H1 (cell line): ENCODE measurements at regions not wholly inside any gene's neighbourhood (a gene's known extent, or its start where the extent isn't known, plus 50 kb on each side); places are given as distances from the start of the nearest gene placed in this dataset.

Experiments used
- GABPA ChIP-seq: IDR thresholded peaks from 2 replicates; pipeline ENCODE4 v1.6.1; 2011; ENCODE audit warnings: mild to moderate bottlenecking, low read length, moderate library complexity, borderline replicate concordance; ENCODE audit not compliant: insufficient read depth
- GTF2F1 ChIP-seq: IDR thresholded peaks from 2 replicates; pipeline ENCODE4 v1.6.1; 2012; ENCODE audit warnings: low read depth, low read length, improper control_type of control experiment, borderline replicate concordance
- JUN ChIP-seq: IDR thresholded peaks from 2 replicates; pipeline ENCODE4 v1.6.1; 2011; ENCODE audit warnings: low read depth, mild to moderate bottlenecking, improper control_type of control experiment, low read length
- MAFK ChIP-seq: IDR thresholded peaks from 2 replicates; pipeline ENCODE4 v1.6.1; 2012; ENCODE audit warnings: low read depth, mild to moderate bottlenecking, improper control_type of control experiment, low read length
- TF ChIP-seq, protein P1 (sequence below): IDR thresholded peaks from 2 replicates; pipeline ENCODE4 v1.6.1; 2012; ENCODE audit warnings: low read length, inconsistent platforms
- TF ChIP-seq, protein P2 (sequence below): fragments of 300-600 bp; sonication (generic); IDR thresholded peaks from 2 replicates; pipeline ENCODE4 v1.7.1; 2012; ENCODE audit warnings: low read length, moderate library complexity, mild to moderate bottlenecking, inconsistent platforms; ENCODE audit not compliant: insufficient replicate concordance

DNA sequence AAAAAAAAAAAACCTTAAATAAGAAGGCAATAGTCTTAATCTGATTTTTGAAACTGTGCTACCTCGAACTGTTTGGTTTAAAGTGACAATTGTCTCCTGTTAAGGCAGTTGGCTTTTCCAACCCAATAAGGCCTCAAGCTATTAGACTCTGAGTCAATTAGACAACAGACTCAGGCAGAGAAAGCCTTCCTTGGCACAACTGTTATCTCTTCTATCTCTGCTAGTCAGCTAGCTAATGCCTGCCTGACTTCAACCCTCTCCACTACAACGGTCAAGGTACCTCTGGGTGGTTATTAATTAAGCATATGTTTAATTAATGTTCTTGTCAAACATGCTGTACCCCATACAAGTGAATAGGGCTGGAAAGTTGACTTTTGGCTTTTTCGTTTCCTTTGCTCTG lies 110.2 kb upstream of the NLGN1 start (continued):
- TF ChIP-seq, protein P1, sequence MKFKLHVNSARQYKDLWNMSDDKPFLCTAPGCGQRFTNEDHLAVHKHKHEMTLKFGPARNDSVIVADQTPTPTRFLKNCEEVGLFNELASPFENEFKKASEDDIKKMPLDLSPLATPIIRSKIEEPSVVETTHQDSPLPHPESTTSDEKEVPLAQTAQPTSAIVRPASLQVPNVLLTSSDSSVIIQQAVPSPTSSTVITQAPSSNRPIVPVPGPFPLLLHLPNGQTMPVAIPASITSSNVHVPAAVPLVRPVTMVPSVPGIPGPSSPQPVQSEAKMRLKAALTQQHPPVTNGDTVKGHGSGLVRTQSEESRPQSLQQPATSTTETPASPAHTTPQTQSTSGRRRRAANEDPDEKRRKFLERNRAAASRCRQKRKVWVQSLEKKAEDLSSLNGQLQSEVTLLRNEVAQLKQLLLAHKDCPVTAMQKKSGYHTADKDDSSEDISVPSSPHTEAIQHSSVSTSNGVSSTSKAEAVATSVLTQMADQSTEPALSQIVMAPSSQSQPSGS, result no peak
- TF ChIP-seq JUN (no peak), GABPA (no peak), MAFK (no peak), GTF2F1 (no peak)
- TF ChIP-seq, protein P2, sequence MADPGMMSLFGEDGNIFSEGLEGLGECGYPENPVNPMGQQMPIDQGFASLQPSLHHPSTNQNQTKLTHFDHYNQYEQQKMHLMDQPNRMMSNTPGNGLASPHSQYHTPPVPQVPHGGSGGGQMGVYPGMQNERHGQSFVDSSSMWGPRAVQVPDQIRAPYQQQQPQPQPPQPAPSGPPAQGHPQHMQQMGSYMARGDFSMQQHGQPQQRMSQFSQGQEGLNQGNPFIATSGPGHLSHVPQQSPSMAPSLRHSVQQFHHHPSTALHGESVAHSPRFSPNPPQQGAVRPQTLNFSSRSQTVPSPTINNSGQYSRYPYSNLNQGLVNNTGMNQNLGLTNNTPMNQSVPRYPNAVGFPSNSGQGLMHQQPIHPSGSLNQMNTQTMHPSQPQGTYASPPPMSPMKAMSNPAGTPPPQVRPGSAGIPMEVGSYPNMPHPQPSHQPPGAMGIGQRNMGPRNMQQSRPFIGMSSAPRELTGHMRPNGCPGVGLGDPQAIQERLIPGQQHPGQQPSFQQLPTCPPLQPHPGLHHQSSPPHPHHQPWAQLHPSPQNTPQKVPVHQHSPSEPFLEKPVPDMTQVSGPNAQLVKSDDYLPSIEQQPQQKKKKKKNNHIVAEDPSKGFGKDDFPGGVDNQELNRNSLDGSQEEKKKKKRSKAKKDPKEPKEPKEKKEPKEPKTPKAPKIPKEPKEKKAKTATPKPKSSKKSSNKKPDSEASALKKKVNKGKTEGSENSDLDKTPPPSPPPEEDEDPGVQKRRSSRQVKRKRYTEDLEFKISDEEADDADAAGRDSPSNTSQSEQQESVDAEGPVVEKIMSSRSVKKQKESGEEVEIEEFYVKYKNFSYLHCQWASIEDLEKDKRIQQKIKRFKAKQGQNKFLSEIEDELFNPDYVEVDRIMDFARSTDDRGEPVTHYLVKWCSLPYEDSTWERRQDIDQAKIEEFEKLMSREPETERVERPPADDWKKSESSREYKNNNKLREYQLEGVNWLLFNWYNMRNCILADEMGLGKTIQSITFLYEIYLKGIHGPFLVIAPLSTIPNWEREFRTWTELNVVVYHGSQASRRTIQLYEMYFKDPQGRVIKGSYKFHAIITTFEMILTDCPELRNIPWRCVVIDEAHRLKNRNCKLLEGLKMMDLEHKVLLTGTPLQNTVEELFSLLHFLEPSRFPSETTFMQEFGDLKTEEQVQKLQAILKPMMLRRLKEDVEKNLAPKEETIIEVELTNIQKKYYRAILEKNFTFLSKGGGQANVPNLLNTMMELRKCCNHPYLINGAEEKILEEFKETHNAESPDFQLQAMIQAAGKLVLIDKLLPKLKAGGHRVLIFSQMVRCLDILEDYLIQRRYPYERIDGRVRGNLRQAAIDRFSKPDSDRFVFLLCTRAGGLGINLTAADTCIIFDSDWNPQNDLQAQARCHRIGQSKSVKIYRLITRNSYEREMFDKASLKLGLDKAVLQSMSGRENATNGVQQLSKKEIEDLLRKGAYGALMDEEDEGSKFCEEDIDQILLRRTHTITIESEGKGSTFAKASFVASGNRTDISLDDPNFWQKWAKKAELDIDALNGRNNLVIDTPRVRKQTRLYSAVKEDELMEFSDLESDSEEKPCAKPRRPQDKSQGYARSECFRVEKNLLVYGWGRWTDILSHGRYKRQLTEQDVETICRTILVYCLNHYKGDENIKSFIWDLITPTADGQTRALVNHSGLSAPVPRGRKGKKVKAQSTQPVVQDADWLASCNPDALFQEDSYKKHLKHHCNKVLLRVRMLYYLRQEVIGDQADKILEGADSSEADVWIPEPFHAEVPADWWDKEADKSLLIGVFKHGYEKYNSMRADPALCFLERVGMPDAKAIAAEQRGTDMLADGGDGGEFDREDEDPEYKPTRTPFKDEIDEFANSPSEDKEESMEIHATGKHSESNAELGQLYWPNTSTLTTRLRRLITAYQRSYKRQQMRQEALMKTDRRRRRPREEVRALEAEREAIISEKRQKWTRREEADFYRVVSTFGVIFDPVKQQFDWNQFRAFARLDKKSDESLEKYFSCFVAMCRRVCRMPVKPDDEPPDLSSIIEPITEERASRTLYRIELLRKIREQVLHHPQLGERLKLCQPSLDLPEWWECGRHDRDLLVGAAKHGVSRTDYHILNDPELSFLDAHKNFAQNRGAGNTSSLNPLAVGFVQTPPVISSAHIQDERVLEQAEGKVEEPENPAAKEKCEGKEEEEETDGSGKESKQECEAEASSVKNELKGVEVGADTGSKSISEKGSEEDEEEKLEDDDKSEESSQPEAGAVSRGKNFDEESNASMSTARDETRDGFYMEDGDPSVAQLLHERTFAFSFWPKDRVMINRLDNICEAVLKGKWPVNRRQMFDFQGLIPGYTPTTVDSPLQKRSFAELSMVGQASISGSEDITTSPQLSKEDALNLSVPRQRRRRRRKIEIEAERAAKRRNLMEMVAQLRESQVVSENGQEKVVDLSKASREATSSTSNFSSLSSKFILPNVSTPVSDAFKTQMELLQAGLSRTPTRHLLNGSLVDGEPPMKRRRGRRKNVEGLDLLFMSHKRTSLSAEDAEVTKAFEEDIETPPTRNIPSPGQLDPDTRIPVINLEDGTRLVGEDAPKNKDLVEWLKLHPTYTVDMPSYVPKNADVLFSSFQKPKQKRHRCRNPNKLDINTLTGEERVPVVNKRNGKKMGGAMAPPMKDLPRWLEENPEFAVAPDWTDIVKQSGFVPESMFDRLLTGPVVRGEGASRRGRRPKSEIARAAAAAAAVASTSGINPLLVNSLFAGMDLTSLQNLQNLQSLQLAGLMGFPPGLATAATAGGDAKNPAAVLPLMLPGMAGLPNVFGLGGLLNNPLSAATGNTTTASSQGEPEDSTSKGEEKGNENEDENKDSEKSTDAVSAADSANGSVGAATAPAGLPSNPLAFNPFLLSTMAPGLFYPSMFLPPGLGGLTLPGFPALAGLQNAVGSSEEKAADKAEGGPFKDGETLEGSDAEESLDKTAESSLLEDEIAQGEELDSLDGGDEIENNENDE, result no peak
